SK-N-SH (cell line): ENCODE measurements at regions not wholly inside any gene's neighbourhood (a gene's known extent, or its start where the extent isn't known, plus 50 kb on each side); places are given as distances from the start of the nearest gene placed in this dataset.

ENCODE experiments used
- small RNA-seq, 7 experiments: library from RNA; depleted of rRNA; stranded (forward); fragments of <200 nt; gene quantifications; one replicate each; pipeline ENCODE3, GENCODE V24; 2012

Small RNA genes lying in the stretch of these regions (small RNA-seq; reads per million reads assigned to genes)
- gene RF02109 (0 reads per million in 7 experiments), gene RF02110 (0 reads per million in 7 experiments)
